ENCODE measurements at regions not wholly inside any gene's neighbourhood (a gene's known extent, or its start where the extent isn't known, plus 50 kb on each side); places are given as distances from the start of the nearest gene placed in this dataset.
A peak's percentile ranks its signal among the peaks of the same experiment; 100 is the strongest.
"Not testable (repeated sequence)": the region's sequence is repeated elsewhere in the genome, so short reads cannot be mapped to it uniquely, and the experiment has no call there.

DNA sequence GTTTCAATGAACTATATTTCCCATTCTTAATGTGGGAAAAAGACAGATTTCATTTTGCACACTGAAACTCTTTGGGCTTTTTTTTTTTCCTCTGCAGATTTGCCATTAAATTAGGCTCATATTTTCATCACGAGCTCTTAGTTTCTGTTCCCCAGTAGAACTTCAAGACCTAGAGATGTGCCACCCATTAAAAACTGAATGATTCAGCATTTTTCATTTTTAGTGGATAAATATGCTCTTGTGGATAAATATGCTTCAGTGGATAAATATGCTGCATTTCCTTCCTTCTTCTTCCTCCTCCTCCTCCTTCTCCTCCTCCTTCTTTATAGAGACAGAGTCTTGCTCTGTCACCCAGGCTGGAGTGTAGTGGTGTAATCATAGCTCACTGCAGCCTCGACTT is 322.4 kb upstream of the PRKX start:
- no peak for DNase-seq

DNA sequence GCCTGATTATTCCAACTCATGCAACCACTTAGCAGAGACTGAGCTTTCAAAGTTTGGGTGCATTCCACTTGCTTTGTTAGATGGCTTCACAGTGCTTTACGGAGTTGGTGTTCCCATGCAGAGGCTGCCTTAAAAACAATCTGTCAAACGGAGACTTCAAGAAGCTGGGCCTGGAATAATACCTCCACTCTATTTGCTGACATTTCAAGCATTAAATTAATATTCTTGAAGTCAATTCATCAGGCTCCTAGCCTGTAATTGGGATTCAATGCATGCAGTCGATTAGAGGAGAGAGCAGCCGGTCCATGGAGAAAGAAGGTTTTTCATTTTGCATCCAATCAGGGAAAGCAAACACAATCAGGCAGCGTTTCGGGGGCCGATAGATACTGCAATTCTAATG is 314.7 kb upstream of the PRKX start:
- DNase-seq = no peak

GRCh38 chrX:4005281-4005680 is 291.8 kb upstream of the PRKX start:
- DNase-seq = no peak

- DNase-seq = no peak
Measured at GRCh38 chrX:4004822-4005221, 291.4 kb upstream of the PRKX start.

DNA sequence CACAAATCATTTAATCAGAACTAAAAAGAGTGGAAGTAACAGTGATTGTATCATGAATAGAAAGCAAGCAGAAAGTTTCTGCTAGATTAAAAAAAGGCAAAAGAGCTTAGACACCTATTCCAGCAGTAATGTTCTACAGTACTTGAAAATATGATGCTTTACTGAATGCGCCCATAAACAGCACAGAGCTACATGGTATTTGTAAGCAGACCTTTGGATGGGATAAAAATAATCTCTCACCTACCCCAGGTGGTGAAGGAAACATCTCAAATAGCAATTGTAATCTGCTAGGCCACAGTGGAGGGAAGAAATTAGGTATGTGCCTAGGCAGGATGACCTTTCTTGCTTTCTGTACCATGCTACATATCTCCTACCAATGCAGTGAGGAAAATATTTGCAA is 280.9 kb upstream of the PRKX start:
- no peak for DNase-seq

GRCh38 chrX:3990569-3990968 is 277.1 kb upstream of the PRKX start:
- no peak for DNase-seq

- DNase-seq = not testable (repeated sequence)
Measured at GRCh38 chrX:3972104-3972858, 258.8 kb upstream of the PRKX start.

GRCh38 chrX:3968749-3969148 is 255.3 kb upstream of the PRKX start:
- no peak for DNase-seq

GRCh38 chrX:3963980-3964379 is 250.5 kb upstream of the PRKX start:
- no peak for DNase-seq

DNA sequence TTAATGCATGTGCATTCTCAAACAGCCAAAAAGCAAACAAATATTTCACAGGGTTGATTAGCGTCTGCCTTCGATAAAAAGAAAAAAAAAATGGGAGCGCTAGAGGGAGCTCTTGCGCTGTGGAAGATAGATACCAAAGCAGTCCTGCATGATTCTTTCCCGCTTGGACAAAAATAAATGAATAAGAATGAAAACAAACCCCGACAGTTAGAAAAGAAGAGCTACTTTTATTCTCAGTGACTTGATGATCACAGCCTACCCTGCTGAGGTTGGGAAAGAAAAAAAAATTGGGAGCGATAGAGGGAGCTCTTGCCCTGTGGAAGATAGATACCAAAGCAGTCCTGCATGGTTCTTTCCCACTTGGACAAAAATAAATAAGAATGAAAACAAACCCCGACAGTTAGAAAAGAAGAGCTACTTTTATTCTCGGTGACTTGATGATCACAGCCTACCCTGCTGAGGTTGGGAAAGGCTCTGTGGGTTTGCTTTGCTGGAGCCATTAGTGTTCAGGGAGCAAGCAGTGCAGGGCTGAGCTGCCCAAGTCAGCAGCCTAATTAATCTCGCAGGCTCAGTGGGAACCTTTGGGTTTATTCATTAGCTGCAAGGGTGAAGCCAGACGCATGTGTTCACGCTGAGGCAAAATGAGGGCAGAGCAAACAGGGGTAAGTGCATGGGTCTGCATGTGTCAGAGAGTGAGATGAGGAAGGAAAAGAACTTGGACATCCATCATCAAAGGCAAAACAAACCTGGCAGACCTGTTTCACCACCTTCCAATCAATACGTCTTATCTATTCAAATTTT is 249.3 kb upstream of the PRKX start:
- DNase-seq = peak; percentile 4

- no peak for DNase-seq
Measured at GRCh38 chrX:3960952-3961351, 247.5 kb upstream of the PRKX start.

GRCh38 chrX:3951859-3952258 is 238.4 kb upstream of the PRKX start:
- DNase-seq = no peak

DNA sequence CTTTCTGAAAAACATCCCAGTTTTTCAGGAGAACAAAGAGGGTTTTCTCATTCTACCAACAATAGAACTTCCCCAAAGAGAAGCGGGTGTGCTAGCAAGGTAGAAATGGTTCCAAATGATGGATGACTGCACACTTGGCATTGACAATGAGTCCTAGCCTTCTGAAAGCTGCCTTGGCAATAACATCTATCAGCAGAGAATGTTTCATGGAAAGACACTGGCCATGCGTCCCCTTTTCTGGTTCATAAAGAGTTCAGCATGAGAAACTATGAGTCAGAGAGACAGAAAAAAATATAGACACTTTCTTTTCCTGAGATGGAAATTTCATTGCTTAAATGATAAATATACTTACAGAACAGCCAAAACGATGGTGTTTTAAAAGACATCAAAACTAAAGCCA is 236.9 kb upstream of the PRKX start:
- DNase-seq = peak; percentile 16

GRCh38 chrX:3943965-3944364 is 230.5 kb upstream of the PRKX start:
- no peak for DNase-seq

GRCh38 chrX:3940000-3940610 is 226.7 kb upstream of the PRKX start:
- peak; percentile 4 for DNase-seq

- DNase-seq = no peak
Measured at GRCh38 chrX:3938587-3938986, 225.1 kb upstream of the PRKX start.

GRCh38 chrX:3935196-3935595 is 221.7 kb upstream of the PRKX start:
- DNase-seq = not testable (repeated sequence)

DNA sequence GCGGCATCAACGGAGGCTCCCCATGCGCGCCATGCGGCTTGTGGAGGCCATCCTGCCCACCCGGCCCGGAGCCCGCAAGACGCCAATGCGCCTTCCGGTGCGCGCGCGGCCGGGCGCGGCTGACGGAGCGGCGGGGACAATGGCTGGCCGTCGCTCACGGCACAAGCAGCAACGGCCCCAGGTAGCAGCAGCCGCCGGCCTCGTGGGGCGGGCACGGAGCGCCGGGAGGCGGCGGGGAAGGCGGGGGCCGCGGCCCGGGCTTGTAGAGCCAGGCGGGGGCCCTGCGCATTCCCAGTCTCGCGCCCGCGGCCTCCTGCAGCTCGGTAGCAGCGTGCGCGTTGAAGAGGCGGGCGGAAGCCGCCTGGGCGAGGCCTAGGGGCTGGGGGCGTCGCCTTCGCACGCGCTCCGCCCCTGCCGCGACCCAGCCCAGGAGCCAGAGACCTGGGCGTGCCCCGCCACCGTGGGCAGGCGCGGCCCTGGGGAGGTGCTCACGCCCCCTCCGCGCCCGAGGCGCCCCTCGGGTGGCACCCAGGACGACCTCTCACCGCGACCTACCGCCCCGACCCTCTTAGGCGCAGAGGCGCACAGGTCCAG is 207.1 kb upstream of the PRKX start:
- DNase-seq = not testable (repeated sequence)

GRCh38 chrX:3919668-3920423 is 206.4 kb upstream of the PRKX start:
- not testable (repeated sequence) for DNase-seq

GRCh38 chrX:3914813-3915212 is 201.4 kb upstream of the PRKX start:
- DNase-seq = not testable (repeated sequence)

GRCh38 chrX:3914059-3914458 is 200.6 kb upstream of the PRKX start:
- DNase-seq = not testable (repeated sequence)

DNA sequence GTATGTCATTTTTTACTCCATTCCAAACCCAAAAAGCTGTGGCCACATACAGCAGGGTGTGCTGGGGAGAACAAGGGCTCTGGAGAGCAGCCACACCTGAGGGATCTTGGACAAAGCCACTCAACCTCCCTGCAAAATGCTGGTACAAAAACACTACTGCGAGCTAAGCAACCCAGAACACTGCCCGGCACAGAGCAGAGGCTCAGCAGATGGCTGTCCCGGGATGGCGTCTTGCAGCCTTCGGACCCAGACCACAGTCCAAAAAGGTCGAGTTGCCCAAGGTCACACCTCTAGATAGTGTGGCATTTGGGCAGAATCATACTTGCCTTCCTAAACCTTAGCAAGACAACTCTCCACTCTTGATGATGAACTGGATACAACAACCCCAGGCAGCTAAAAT is 197.6 kb upstream of the PRKX start:
- not testable (repeated sequence) for DNase-seq
